Breast epithelium (tissue), 3 donors: ENCODE measurements at regions not wholly inside any gene's neighbourhood (a gene's known extent, or its start where the extent isn't known, plus 50 kb on each side); places are given as distances from the start of the nearest gene placed in this dataset.

Experiments
- POLR2A ChIP-seq: fragments of 450-650 bp; IDR thresholded peaks from one replicate; pipeline ENCODE4 v1.6.1; 2016; ENCODE audit warnings: antibody characterized with exemption, mild to moderate bottlenecking, moderate library complexity
- POLR2AphosphoS5 ChIP-seq, 3 donors: sonication (generic); formaldehyde crosslinking; IDR thresholded peaks; one replicate each; pipeline ENCODE4 v1.6.1; 2017; ENCODE audit warnings: antibody characterized with exemption in 3 of 3

DNA sequence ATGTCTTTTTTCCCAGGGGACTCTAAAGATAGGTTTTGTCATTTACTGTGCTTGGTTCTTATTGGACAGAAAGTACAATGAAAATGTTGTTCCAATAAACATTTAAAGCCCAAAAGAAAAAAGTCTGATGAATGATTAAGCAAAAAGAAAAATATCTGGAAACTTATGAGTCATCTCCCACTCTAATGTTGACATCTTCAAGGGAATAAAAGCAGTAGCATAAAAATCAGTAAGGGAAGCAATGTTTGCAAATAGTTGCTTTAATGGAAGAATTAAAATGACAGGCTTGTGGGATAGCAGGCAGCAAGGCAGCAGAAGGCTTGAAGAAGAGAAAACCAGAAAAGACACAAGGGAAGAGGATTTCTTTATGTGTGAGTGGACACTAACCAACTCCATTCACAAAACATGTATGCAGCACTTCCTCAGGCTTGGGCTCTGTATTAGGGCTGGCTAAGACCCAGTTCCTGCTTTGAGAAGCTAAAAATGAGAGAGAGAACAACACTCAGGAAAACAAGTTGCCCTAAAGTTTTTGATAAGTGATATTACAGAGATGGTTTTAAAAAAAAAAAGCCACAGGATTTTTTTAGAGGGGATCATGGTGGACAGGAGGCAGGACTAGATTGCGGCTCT lies 263.2 kb upstream of the NT5E start:
- no peak for TF ChIP-seq POLR2AphosphoS5 (IDR thresholded peaks at IDR 0.05)
- no peak for TF ChIP-seq POLR2A
